ENCODE measurements at regions not wholly inside any gene's neighbourhood (a gene's known extent, or its start where the extent isn't known, plus 50 kb on each side); places are given as distances from the start of the nearest gene placed in this dataset.
"Not testable (repeated sequence)": the region's sequence is repeated elsewhere in the genome, so short reads cannot be mapped to it uniquely, and the experiment has no call there.

- WGBS, 5 donors, result 89 to 96% (median 93%) methylated on average over 2 of the region's 2 CpGs
These were observed 79.4 kb downstream of the SNTN start for GRCh38 chr3:63731866-63732265.

DNA sequence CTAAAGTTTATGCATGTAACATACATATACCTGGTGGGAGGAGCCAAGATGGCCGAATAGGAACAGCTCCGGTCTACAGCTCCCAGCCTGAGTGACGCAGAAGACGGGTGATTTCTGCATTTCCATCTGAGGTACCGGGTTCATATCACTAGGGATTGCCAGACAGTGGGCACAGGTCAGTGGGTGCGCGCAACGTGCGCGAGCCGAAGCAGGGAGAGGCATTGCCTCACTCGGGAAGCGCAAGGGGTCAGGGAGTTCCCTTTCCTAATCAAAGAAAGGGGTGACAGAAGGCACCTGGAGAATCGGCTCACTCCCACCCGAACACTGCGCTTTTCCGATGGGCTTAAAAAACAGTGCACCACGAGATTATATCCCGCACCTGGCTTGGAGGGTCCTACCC lies 80.8 kb downstream of the SNTN start:
- H3K27me3 ChIP-seq; H3K4me3 ChIP-seq; H3K27ac ChIP-seq; H3K4me1 ChIP-seq; intact Hi-C loops (cut with DNase I; ENCODE audit: low total_unique reads); H3K36me3 ChIP-seq; H3K9me3 ChIP-seq; DNase-seq: not testable (repeated sequence)
- WGBS, 5 donors, result 90 to 94% (median 92%) methylated on average over 17 to 19 of the region's 19 CpGs

More at GRCh38 chr3:63731866-63732265, 79.4 kb downstream of the SNTN start:
- DNase-seq, result no peak
- Histone ChIP-seq H3K4me3 (no peak overlapping the region), H3K27ac (no peak overlapping the region), H3K9me3 (no peaks in the 10 kb centered on the region), H3K4me1 (no peaks in the 10 kb centered on the region), H3K36me3 (no peaks in the 10 kb centered on the region), H3K27me3 (no peaks in the 10 kb centered on the region)
- intact Hi-C loops (cut with DNase I; ENCODE audit: low total_unique reads), result no loop called here
- no peak for TF ChIP-seq POLR2A (IDR thresholded peaks at IDR 0.05)
- no peak for TF ChIP-seq EP300 (IDR thresholded peaks at IDR 0.05)
- no peak for TF ChIP-seq POLR2AphosphoS5 (IDR thresholded peaks at IDR 0.05)
- no peak for TF ChIP-seq CTCF (IDR thresholded peaks at IDR 0.05)

DNA sequence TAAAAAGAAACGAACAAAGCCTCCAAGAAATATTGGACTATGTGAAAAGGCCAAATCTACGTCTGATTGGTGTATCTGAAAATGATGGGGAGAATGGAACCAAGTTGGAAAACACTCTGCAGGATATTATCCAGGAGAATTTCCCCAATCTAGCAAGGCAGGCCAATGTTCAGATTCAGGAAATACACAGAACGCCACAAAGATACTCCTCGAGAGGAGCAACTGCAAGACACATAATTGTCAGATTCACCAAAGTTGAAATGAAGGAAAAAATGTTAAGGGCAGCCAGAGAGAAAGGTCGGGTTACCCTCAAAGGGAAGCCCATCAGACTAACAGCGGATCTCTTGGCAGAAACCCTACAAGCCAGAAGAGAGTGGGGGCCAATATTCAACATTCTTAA lies 82.2 kb downstream of the SNTN start:
- H3K4me3 ChIP-seq; H3K27me3 ChIP-seq; H3K9me3 ChIP-seq; H3K36me3 ChIP-seq; H3K4me1 ChIP-seq; DNase-seq; H3K27ac ChIP-seq; intact Hi-C loops (cut with DNase I; ENCODE audit: low total_unique reads): not testable (repeated sequence)
- 89 to 97% (median 91%) methylated on average over 4 to 6 of the region's 6 CpGs for WGBS, 5 donors

DNA sequence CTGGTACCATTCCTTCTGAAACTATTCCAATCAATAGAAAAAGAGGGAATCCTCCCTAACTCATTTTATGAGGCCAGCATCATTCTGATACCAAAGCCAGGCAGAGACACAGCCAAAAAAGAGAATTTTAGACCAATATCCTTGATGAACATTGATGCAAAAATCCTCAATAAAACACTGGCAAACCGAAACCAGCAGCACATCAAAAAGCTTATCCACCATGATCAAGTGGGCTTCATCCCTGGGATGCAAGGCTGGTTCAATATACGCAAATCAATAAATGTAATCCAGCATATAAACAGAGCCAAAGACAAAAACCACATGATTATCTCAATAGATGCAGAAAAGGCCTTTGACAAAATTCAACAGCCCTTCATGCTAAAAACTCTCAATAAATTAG lies 82.3 kb upstream of the C3orf49 start:
- WGBS, 5 donors, result 67 to 88% (median 69%) methylated on average over 1 of the region's 2 CpGs; no CpG with 5 or more reads in 1 of the 5 donors
- H3K4me3 ChIP-seq; H3K27ac ChIP-seq; DNase-seq; H3K27me3 ChIP-seq; H3K4me1 ChIP-seq; H3K9me3 ChIP-seq; intact Hi-C loops (cut with DNase I; ENCODE audit: low total_unique reads); H3K36me3 ChIP-seq: not testable (repeated sequence)

- H3K36me3 ChIP-seq; H3K4me1 ChIP-seq; intact Hi-C loops (cut with DNase I; ENCODE audit: low total_unique reads); H3K9me3 ChIP-seq; H3K4me3 ChIP-seq; DNase-seq; H3K27ac ChIP-seq; H3K27me3 ChIP-seq: not testable (repeated sequence)
- 79 to 95% (median 86%) methylated on average over 1 to 2 of the region's 3 CpGs for WGBS, 5 donors
These were observed 80.5 kb upstream of the C3orf49 start for GRCh38 chr3:63738577-63738976.

DNA sequence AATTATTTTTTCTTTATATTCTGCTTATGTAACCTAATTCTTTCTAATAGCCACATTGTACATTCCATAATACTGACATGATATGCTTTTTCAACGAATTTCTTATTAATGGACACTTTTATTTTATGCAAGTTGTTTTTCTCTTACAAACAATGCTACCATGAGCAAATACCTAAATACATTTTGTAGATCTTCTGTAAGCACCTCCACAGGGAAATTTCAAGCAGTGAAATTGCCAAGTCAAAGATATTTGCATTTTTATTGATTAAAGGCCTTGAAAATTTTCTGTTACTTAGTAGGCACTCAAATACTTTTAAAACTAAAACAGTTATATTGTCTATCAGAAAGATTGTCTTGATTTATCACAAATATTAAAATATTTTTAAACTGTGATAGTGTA lies 79.6 kb upstream of the C3orf49 start:
- WGBS, 5 donors, result 45 to 74% (median 55%) methylated on average over 1 of the region's 1 CpG
- no peak for DNase-seq

More for the DNA sequence above, 79.6 kb upstream of the C3orf49 start:
- intact Hi-C loops (cut with DNase I; ENCODE audit: low total_unique reads), result no loop called here
- no peaks in the 10 kb centered on the region for H3K27me3 ChIP-seq
- H3K9me3 ChIP-seq, result no peaks in the 10 kb centered on the region
- no peaks in the 10 kb centered on the region for H3K36me3 ChIP-seq
- no peaks in the 10 kb centered on the region for H3K4me1 ChIP-seq
- no peak overlapping the region for H3K4me3 ChIP-seq
- H3K27ac ChIP-seq, result no peak overlapping the region
- no peak for TF ChIP-seq POLR2AphosphoS5 (IDR thresholded peaks at IDR 0.05)
- TF ChIP-seq EP300 (IDR thresholded peaks at IDR 0.05), result no peak
- TF ChIP-seq POLR2A (IDR thresholded peaks at IDR 0.05), result no peak
- no peak for TF ChIP-seq CTCF (IDR thresholded peaks at IDR 0.05)
